ENCODE measurements at regions not wholly inside any gene's neighbourhood (a gene's known extent, or its start where the extent isn't known, plus 50 kb on each side); places are given as distances from the start of the nearest gene placed in this dataset.

- no peak for ATAC-seq
- no peak for DNase-seq
- H3K9me3 ChIP-seq = no peaks in the 10 kb centered on the region
- no peaks in the 10 kb centered on the region for H3K4me1 ChIP-seq (ENCODE audit: low read depth)
- no peaks in the 10 kb centered on the region for H3K36me3 ChIP-seq (ENCODE audit: low read depth)
- intact Hi-C loops (cut with DNase I, micrococcal nuclease) = no loop called here
- no peak for TF ChIP-seq CTCF (IDR thresholded peaks at IDR 0.05)
- no peak overlapping the region for H3K4me3 ChIP-seq
Measured at GRCh38 chr13:65921933-65922332, 1308.2 kb downstream of the PCDH9 start.

- ATAC-seq (no peak), DNase-seq (no peak)
- no peak for TF ChIP-seq CTCF (IDR thresholded peaks at IDR 0.05)
- Histone ChIP-seq H3K4me1 (ENCODE audit: low read depth) (no peaks in the 10 kb centered on the region), H3K9me3 (no peaks in the 10 kb centered on the region), H3K36me3 (ENCODE audit: low read depth) (no peaks in the 10 kb centered on the region), H3K4me3 (no peak overlapping the region)
- intact Hi-C loops (cut with DNase I, micrococcal nuclease) = no loop called here
Measured at GRCh38 chr13:65917731-65918130, 1312.4 kb downstream of the PCDH9 start.

GRCh38 chr13:65915195-65915594 is 1314.9 kb downstream of the PCDH9 start:
- peaks cover 3% of the 10 kb centered on the region for H3K9me3 ChIP-seq
- intact Hi-C loops (cut with DNase I, micrococcal nuclease) = no loop called here
- no peaks in the 10 kb centered on the region for H3K4me1 ChIP-seq (ENCODE audit: low read depth)
- ATAC-seq = no peak
- H3K36me3 ChIP-seq (ENCODE audit: low read depth) = no peaks in the 10 kb centered on the region
- no peak overlapping the region for H3K4me3 ChIP-seq
- DNase-seq = no peak
- TF ChIP-seq CTCF (IDR thresholded peaks at IDR 0.05) = no peak

- DNase-seq = no peak
- no peak for ATAC-seq
- H3K9me3 ChIP-seq = peaks cover 3% of the 10 kb centered on the region
- H3K36me3 ChIP-seq (ENCODE audit: low read depth) = no peaks in the 10 kb centered on the region
- TF ChIP-seq CTCF (IDR thresholded peaks at IDR 0.05) = no peak
- H3K4me3 ChIP-seq = no peak overlapping the region
- intact Hi-C loops (cut with DNase I, micrococcal nuclease) = no loop called here
- H3K4me1 ChIP-seq (ENCODE audit: low read depth) = no peaks in the 10 kb centered on the region
Measured at GRCh38 chr13:65914716-65915115, 1315.4 kb downstream of the PCDH9 start.

GRCh38 chr13:65913173-65913572 is 1317.0 kb downstream of the PCDH9 start:
- no peaks in the 10 kb centered on the region for H3K4me1 ChIP-seq (ENCODE audit: low read depth)
- intact Hi-C loops (cut with DNase I, micrococcal nuclease) = no loop called here
- H3K4me3 ChIP-seq = no peak overlapping the region
- DNase-seq = no peak
- H3K36me3 ChIP-seq (ENCODE audit: low read depth) = no peaks in the 10 kb centered on the region
- no peak for TF ChIP-seq CTCF (IDR thresholded peaks at IDR 0.05)
- no peak for ATAC-seq
- H3K9me3 ChIP-seq = peaks cover 3% of the 10 kb centered on the region

GRCh38 chr13:65912516-65912915 is 1317.6 kb downstream of the PCDH9 start:
- ATAC-seq (no peak), DNase-seq (no peak)
- intact Hi-C loops (cut with DNase I, micrococcal nuclease) = no loop called here
- H3K4me1 ChIP-seq (ENCODE audit: low read depth) = no peaks in the 10 kb centered on the region
- H3K9me3 ChIP-seq = peaks cover 3% of the 10 kb centered on the region
- no peaks in the 10 kb centered on the region for H3K36me3 ChIP-seq (ENCODE audit: low read depth)
- no peak for TF ChIP-seq CTCF (IDR thresholded peaks at IDR 0.05)
- H3K4me3 ChIP-seq = no peak overlapping the region

Measured in mucosa of descending colon (tissue), 3 donors.